CMK (cell line): ENCODE measurements at regions not wholly inside any gene's neighbourhood (a gene's known extent, or its start where the extent isn't known, plus 50 kb on each side); places are given as distances from the start of the nearest gene placed in this dataset.
"Not testable (repeated sequence)": the region's sequence is repeated elsewhere in the genome, so short reads cannot be mapped to it uniquely, and the experiment has no call there.

ENCODE experiments used
- DNase-seq: peaks from one replicate; pipeline ENCODE4 v3.0.0-alpha.2; 2010; ENCODE audit warnings: low read depth

DNA sequence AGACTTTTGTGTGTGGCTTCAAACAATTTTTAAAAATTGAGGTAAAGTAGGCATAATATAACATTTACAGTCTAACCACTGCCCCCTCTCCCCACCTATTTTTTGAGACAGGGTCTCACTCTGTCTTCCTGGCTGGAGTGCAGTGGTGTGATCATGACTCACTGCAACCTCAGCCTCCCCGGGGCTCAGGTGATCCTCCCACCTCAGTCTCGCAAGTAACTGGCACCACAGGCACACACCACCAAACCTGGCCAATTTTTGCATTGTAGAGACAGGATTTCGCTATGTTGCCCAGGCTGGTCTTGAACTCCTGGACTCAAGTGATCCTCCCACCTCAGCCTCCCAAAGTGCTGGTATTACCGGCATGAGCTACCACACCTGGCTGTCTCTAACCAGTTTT lies 161.8 kb downstream of the GOSR1 start:
- not testable (repeated sequence) for DNase-seq

GRCh38 chr17:30631651-30632050 lies 154.4 kb downstream of the GOSR1 start:
- DNase-seq, result not testable (repeated sequence)

DNA sequence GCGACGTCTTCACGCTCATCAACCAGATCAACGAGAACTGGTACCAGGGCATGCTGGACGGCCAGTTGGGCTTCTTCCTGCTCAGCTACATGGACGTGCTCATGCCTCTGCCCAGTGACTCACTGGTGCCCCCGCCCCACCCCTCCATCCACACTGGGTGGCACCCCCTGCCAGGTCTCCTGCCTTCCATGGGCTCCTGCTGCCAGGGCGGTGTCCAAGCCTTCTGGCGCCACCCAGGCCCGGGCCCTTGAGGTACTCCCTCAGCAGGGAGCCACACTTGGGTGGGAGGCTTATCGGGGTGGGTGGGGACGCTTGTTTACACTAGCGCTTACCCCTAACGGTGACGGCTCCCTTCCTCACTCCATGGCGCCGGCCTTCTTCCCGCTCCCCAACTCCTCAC lies 148.2 kb downstream of the GOSR1 start:
- not testable (repeated sequence) for DNase-seq

- not testable (repeated sequence) for DNase-seq
Measured at GRCh38 chr17:30624180-30624579, 147.0 kb downstream of the GOSR1 start.

DNA sequence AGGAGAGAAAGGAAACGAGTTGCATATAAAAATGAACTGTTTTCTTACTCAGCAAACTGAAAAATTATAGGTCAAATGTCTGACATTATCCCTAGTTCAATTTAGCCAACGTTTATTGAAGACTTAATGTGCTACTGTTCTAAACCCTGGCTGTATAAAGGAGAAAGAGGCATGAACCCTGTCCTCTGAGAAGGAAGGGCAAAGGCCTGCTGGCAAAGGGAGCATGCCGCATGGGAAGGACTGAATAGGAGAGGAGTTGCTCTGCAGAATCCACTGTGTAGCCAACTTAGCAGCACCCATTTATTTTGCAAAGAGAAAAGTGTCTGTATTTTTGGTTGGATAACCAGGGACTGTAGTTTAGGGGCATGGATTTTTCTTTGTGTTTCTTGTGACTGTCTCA lies 132.5 kb downstream of the GOSR1 start:
- DNase-seq, result not testable (repeated sequence)

GRCh38 chr17:30605523-30605922 lies 128.3 kb downstream of the GOSR1 start:
- DNase-seq, result no peak

DNA sequence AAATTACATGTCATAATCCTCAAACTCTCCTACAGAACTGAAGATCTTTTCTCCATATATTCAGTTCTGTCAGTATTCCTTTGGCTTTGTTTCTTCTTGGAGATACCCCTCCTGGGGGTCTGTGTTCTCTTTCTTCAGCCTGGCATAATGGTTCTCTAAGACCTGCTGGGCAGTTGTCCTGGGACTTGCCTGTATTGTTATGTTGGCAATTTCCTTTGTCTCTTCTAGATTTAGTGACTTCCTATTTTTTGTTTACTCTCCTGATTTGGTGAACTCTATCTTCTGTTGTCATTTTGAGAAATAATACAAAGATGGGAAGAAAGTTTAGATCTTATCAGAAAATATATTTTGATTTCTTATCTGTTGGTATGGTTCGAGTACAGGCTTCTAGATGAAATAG lies 127.8 kb downstream of the GOSR1 start:
- no peak for DNase-seq

GRCh38 chr17:30602396-30602795 lies 125.2 kb downstream of the GOSR1 start:
- not testable (repeated sequence) for DNase-seq

DNA sequence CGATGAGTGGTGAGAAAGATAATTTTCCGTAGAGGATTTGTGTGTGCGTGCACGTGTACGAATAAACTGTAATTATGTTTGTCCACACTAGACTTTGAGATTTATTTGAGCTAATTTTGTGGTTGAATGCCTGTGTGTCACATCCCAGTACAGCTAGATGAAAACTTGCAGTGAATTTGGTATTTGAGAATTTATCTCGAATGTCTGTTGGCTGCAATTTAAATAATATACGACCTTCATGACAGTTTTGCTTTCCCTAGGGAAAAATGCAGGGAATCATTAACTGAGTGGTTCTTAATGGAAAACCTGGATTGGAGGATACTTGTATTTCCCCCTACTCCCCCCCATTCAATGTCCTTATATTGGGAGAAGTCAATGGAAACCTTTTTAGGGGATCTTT lies 124.8 kb downstream of the GOSR1 start:
- DNase-seq, result not testable (repeated sequence)

DNA sequence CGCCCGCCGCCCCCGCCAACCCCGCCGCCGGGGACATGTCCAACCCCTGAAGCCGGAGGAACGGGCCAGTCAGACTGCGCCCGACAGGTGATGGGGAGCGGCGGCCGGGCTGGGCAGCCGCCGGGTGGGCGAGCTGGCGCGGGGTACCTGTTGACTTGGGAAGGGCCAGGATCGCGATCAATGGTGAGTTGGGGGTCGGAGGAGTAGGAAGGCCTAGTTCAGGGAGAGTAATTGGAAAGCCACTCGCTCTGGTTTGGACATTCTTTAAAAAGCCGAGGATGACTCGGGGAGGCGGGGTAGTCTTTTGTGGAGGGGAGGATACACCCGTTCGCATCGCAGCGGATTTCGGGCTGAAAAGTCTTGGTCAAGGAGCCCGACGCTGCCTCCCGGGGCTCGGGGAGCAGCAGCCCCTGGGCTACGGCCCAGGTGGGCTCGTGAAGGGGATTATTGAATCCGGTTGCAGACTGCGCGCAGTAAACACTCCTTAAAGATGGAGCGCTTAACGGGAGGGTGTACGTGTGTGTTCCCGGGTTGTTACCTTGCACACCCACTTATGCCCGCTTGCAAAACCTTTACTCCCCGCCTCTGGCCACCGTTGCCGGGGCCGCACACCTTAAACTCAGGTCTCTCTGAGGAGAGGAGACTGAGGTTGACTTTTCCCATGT lies 123.8 kb downstream of the GOSR1 start:
- no peak for DNase-seq

GRCh38 chr17:30600060-30600829 lies 123.0 kb downstream of the GOSR1 start:
- peak; percentile 72 for DNase-seq

- no peak for DNase-seq
Measured at GRCh38 chr17:30599428-30600059, 122.3 kb downstream of the GOSR1 start.

- DNase-seq, result no peak
Measured at GRCh38 chr17:30597776-30598288, 120.6 kb downstream of the GOSR1 start.

DNA sequence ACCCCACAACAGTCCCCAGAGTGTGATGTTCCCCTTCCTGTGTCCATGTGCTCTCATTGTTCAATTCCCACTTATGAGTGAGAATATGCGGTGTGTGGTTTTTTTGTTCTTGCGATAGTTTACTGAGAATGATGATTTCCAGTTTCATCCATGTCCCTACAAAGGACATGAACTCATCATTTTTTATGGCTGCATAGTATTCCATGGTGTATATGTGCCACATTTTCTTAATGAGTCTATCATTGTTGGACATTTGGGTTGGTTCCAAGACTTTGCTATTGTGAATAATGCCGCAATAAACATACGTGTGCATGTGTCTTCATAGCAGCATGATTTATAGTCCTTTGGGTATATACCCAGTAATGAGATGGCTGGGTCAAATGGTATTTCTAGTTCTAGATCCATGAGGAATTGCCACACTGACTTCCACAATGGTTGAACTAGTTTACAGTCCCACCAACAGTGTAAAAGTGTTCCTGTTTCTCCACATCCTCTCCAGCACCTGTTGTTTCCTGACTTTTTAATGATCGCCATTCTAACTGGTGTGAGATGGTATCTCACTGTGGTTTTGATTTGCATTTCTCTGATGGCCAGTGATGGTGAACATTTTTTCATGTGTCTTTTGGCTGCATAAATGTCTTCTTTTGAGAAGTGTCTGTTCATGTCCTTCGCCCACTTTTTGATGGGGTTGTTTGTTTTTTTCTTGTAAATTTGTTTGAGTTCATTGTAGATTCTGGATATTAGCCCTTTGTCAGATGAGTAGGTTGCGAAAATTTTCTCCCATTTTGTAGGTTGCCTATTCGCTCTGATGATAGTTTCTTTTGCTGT lies 120.0 kb downstream of the GOSR1 start:
- DNase-seq, result not testable (repeated sequence)

DNA sequence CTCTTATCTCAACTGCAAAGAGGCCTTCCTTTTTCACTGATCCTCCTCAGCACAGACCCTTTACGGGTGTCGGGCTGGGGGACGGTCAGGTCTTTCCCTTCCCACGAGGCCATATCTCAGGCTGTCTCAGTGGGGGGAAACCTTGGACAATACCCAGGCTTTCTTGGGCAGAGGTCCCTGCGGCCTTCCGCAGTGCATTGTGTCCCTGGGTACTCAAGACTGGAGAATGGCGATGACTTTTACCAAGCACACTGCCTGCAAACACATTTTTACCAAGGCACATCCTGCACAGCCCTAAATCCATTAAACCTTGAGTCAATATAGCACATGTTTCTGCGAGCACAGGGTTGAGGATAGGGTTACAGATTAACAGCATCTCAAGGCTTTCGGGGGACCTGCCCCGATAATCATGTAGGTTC lies 117.8 kb downstream of the GOSR1 start:
- not testable (repeated sequence) for DNase-seq

DNA sequence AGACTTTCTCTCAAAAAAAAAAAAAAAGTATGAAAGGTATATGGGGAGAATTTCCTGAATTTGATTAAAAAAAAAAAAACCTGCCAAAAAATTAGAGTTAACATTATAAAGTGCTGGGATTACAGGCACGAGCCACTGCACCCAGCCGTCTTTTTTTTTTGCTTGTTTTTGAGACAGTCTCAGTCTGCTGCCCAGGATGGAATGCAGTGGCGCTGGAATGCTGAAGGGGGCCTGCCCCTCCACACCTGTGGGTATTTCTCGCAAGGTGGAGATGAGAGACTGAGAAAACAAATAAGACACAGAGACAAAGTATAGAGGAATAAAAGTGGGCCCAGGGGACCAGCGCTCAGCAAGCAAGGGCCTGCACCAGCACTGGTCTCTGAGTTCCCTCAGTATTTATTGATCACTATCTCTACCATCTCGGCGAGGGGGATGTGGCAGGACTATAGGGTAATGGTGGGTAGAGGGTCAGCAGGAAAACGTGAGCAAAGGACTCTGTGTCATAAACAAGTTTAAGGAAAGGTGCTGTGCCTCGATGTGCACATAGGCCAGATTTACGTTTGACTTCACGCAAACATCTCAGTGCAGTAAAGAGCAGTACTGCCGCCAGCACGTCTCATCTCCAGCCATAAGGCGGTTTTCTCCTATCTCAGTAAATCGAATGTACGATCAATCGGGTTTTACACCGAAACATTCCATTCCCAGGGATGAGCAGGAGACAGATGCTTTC lies 117.2 kb downstream of the GOSR1 start:
- DNase-seq, result no peak

DNA sequence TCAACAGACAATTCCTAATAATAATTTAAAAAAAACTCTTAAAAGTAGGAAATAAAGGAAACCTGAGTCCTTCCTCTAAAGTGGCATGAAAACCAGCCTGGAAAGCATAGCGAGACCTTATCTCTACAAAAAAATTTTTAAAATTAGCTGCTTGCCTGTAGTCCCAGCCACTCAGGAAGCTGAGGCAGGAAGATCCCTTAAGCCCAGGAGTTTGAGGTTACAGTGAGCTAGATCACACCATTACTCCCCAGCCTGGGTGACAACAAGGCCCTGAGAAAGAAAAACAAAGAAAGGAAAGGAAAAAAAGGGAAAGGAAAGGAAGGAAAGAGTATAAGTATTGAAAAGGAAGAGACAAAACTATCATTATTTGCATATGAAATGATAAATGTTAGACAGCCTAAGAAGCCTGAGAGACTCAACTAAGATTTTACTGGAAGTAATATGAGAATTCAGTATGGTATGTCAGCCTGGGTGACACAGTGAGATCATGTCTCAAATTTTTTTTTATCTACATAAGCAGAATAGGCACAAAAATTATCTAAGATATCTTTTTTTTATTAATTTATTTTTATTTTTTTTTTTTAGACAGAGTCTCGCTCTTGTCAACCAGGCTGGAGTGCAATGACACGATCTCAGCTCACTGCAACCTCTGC lies 113.0 kb downstream of the GOSR1 start:
- DNase-seq, result no peak

DNA sequence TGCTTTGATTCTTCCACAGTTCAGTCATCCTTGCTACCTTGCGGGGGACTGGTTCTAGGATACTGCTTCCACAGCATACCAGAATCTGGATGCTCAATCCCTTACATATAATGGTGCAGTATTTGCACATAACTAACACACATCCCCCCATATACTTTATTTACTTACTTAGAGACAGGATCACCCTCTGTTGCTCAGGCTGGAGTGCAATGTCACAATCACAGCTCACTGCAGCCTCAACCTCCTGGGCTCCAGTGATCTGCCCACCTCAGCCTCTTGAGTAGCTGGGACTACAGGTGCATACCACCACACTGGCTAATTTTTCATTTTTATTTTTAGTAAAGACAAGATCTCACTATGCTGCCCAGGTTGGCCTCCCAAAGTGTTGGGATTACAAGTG lies 112.2 kb downstream of the GOSR1 start:
- no peak for DNase-seq

DNA sequence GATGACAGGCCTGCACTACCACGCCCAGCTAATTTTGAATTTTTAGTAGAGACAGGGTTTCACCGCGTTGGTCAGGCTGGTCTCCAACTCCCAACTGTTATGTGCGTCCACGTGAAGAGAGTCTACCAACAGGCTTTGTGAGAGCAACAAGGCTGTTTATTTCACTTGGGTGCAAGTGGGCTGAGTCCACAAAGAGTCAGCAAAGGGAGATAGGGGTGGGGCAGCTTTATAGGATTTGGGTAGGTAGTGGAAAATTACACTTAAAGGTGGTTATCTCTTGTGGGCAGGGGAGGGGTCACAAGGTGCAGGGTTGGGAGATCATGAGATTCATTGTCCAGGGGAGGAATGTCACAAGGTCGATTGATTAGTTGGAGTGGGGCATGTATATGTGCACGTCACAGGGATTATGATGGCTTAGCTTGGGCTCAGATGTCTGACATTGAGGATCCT lies 111.6 kb downstream of the GOSR1 start:
- DNase-seq, result no peak

DNA sequence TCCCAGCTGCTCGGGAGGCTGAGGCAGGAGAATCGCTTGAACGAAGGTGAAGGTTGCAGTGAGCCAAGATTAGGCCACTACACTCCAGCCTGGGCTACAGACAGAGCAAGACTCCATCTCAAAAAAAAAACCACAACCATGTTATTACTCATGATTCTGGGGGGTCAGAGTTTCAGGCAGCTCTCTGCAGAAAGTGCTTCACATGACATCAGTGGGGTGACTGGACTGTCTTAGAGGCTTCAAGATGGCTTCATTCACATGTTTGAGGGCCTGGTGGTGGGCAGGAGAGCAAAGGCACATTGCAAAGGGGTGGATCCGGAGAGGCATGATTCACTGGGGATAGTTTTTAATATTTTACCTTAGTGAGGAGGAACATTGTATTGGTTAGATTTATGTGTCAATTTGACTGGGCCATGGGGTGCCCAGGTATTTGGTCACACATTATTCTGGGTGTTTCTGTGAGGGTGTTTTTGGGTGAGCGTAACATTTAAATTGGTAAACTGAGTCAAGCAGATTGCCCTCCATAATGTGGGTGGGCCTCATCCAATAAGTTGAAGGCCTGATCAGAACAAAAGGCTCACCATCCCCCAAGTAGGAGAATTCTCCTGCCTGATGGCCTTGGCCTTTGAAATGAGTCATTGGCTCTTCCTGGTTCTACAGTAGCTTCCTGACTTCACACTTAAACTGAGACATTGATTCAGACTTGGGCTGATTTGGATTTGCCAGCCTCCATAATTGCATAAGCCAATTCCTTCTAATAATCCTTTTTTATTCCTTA lies 109.8 kb downstream of the GOSR1 start:
- no peak for DNase-seq
